Right atrium auricular region (tissue), 2 donors: ENCODE measurements at regions not wholly inside any gene's neighbourhood (a gene's known extent, or its start where the extent isn't known, plus 50 kb on each side); places are given as distances from the start of the nearest gene placed in this dataset.

Source experiments
- DNase-seq: peaks from one replicate; pipeline ENCODE4 v3.0.0-alpha.2; 2019; ENCODE audit warnings: low spot score
- H3K27ac ChIP-seq, 2 donors: fragments of 200-600 bp; sonication (generic); 1 replicate in 1 of 2; 2 replicates in 1 of 2; pipeline ENCODE4 v1.5.1; 2016 to 2019
- H3K27me3 ChIP-seq, 2 donors: fragments of 200-600 bp; sonication (generic); one replicate each; pipeline versions ENCODE4 v1.5.1 to v1.6.0; 2017 to 2019
- H3K36me3 ChIP-seq: fragments of 200-600 bp; sonication (generic); one replicate; pipeline ENCODE4 v1.5.1; 2016
- H3K4me1 ChIP-seq, 2 donors: fragments of 200-600 bp; sonication (generic); one replicate each; pipeline versions ENCODE4 v1.5.1 to v1.6.0; 2017 to 2019
- H3K4me3 ChIP-seq, 2 donors: fragments of 200-600 bp; sonication (generic); 1 replicate in 1 of 2; 2 replicates in 1 of 2; pipeline ENCODE4 v1.5.1; 2017 to 2019; ENCODE audit warnings: mild to moderate bottlenecking in 1 of 2, moderate library complexity in 1 of 2
- H3K9me3 ChIP-seq, 2 donors: fragments of 200-600 bp; sonication (generic); one replicate each; pipeline ENCODE4 v1.5.1; 2019
- CTCF ChIP-seq, 2 donors: fragments of 200-600 bp; sonication (generic); IDR thresholded peaks; one replicate each; pipeline ENCODE4 v1.5.1; 2019; ENCODE audit warnings: antibody characterized with exemption in 2 of 2

- no peaks in the 10 kb centered on the region for H3K4me1 ChIP-seq
- no peaks in the 10 kb centered on the region for H3K27me3 ChIP-seq
- H3K9me3 ChIP-seq = peaks cover 0 to 20% of the 10 kb centered on the region in 2 donors
- H3K36me3 ChIP-seq = no peaks in the 10 kb centered on the region
- H3K4me3 ChIP-seq = no peak overlapping the region
- DNase-seq = no peak
- no peak for TF ChIP-seq CTCF (IDR thresholded peaks at IDR 0.05)
- no peak overlapping the region for H3K27ac ChIP-seq
Observed at GRCh38 chr10:43772171-43772570, 123.5 kb upstream of the ZNF32 start.

GRCh38 chr10:43771675-43772074 lies 123.0 kb upstream of the ZNF32 start:
- Histone ChIP-seq H3K9me3 (peaks cover 0 to 21% of the 10 kb centered on the region in 2 donors), H3K27me3 (no peaks in the 10 kb centered on the region), H3K4me1 (no peaks in the 10 kb centered on the region), H3K4me3 (no peak overlapping the region), H3K27ac (no peak overlapping the region), H3K36me3 (no peaks in the 10 kb centered on the region)
- DNase-seq = no peak
- TF ChIP-seq CTCF (IDR thresholded peaks at IDR 0.05) = no peak

- TF ChIP-seq CTCF (IDR thresholded peaks at IDR 0.05) = no peak
- H3K4me1 ChIP-seq = no peaks in the 10 kb centered on the region
- peaks cover 0 to 21% of the 10 kb centered on the region in 2 donors for H3K9me3 ChIP-seq
- no peaks in the 10 kb centered on the region for H3K36me3 ChIP-seq
- no peak overlapping the region for H3K4me3 ChIP-seq
- H3K27ac ChIP-seq = no peak overlapping the region
- DNase-seq = no peak
- no peaks in the 10 kb centered on the region for H3K27me3 ChIP-seq
Observed at GRCh38 chr10:43765516-43765915, 116.8 kb upstream of the ZNF32 start.

- Histone ChIP-seq H3K27ac (no peak overlapping the region), H3K4me1 (no peaks in the 10 kb centered on the region), H3K36me3 (no peaks in the 10 kb centered on the region), H3K4me3 (no peak overlapping the region), H3K9me3 (peaks cover 0 to 18% of the 10 kb centered on the region in 2 donors), H3K27me3 (no peaks in the 10 kb centered on the region)
- TF ChIP-seq CTCF (IDR thresholded peaks at IDR 0.05) = no peak
- no peak for DNase-seq
Observed at GRCh38 chr10:43763846-43764245, 115.2 kb upstream of the ZNF32 start.

- H3K9me3 ChIP-seq = no peaks in the 10 kb centered on the region
- no peak for TF ChIP-seq CTCF (IDR thresholded peaks at IDR 0.05)
- no peaks in the 10 kb centered on the region for H3K36me3 ChIP-seq
- H3K4me3 ChIP-seq = no peak overlapping the region
- no peak for DNase-seq
- no peaks in the 10 kb centered on the region for H3K27me3 ChIP-seq
- no peak overlapping the region for H3K27ac ChIP-seq
- H3K4me1 ChIP-seq = no peaks in the 10 kb centered on the region
Observed at GRCh38 chr10:43760514-43760913, 111.8 kb upstream of the ZNF32 start.

- H3K4me1 ChIP-seq = no peaks in the 10 kb centered on the region
- no peaks in the 10 kb centered on the region for H3K36me3 ChIP-seq
- no peak overlapping the region for H3K27ac ChIP-seq
- DNase-seq = no peak
- H3K27me3 ChIP-seq = no peaks in the 10 kb centered on the region
- TF ChIP-seq CTCF (IDR thresholded peaks at IDR 0.05) = no peak
- no peak overlapping the region for H3K4me3 ChIP-seq
- no peaks in the 10 kb centered on the region for H3K9me3 ChIP-seq
Observed at GRCh38 chr10:43759216-43759615, 110.5 kb upstream of the ZNF32 start.
